Central memory CD8-positive, alpha-beta T cell (primary cell): ENCODE measurements at regions not wholly inside any gene's neighbourhood (a gene's known extent, or its start where the extent isn't known, plus 50 kb on each side); places are given as distances from the start of the nearest gene placed in this dataset.

Experiments used
- ATAC-seq: fragments of 150-1000 bp; cut with Tn5 transposase; replicated peaks from 2 replicates; pipeline ENCODE4 v1.10.0; 2022; ENCODE audit warnings: mild to moderate bottlenecking, moderate FRiP score, moderate number of reproducible peaks; ENCODE audit not compliant: poor library complexity, severe bottlenecking; ENCODE audit errors: extremely low read depth
- DNase-seq, 2 donors: peaks; one replicate each; pipeline ENCODE4 v3.0.0; 2021; ENCODE audit warnings: low spot score in 2 of 2
- H3K27ac Mint-ChIP-seq: one replicate; pipeline ENCODE4 v1.8.0; 2022; ENCODE audit warnings: low read depth, mild to moderate bottlenecking, moderate library complexity, mixed read lengths
- H3K27me3 Mint-ChIP-seq: one replicate; pipeline ENCODE4 v1.8.0; 2022; ENCODE audit warnings: mixed read lengths
- H3K36me3 Mint-ChIP-seq: one replicate; pipeline ENCODE4 v1.8.0; 2022; ENCODE audit warnings: mild to moderate bottlenecking, moderate library complexity, mixed read lengths; ENCODE audit not compliant: insufficient read depth
- H3K4me1 Mint-ChIP-seq: one replicate; pipeline ENCODE4 v1.8.0; 2022; ENCODE audit warnings: mixed read lengths
- H3K4me3 Mint-ChIP-seq: one replicate; pipeline ENCODE4 v1.8.0; 2022; ENCODE audit warnings: mild to moderate bottlenecking, moderate library complexity, mixed read lengths
- H3K9me3 Mint-ChIP-seq: one replicate; pipeline ENCODE4 v1.8.0; 2022; ENCODE audit warnings: mixed read lengths

DNA sequence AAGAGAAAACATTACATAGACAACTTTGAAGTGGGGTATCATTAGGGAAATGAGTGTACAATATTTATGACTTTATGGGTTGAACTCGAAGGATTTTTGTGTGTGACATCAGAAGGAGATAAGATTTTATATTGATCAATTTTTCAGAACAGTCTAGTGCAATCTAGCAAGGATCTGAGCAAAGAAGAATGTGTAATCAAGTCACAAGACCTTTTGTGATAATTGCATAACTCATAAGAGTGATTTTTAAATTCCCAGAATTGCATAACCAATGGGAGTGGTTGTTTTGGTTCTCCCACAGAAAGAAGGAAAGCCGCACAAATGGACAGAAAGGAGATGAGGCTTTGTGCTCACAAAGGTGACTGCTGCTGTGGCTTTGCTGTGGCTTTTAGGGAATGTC lies 441.8 kb upstream of the FLRT2 start:
- DNase-seq: no peak
- H3K9me3 Mint-ChIP-seq: peaks cover 10% of the 10 kb centered on the region

DNA sequence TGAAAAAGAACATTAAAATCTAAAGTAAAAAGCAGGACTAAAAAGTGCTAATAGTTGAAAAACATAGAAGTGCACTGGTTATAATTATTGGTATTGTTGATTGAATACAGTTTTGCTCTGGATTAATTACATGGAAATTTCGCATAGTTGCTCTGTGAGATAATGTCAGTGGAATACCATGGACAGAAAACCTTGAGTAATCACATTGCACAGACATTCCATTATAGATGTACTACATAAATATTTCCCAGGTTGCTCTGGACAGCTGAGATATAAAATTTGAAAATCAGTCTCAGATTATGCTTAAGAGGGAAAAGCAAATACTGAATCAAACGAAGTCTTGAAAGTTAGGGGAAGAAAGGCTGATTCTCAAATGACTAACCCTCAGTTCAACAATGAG lies 439.3 kb upstream of the FLRT2 start:
- Mint-ChIP-seq H3K27me3 (no peaks in the 10 kb centered on the region), H3K27ac (no peak overlapping the region), H3K4me1 (no peaks in the 10 kb centered on the region), H3K9me3 (peaks cover 10% of the 10 kb centered on the region), H3K36me3 (no peaks in the 10 kb centered on the region), H3K4me3 (no peak overlapping the region)
- no peak for DNase-seq
- ATAC-seq: no peak

More for the DNA sequence above, 441.8 kb upstream of the FLRT2 start:
- no peaks in the 10 kb centered on the region for H3K36me3 Mint-ChIP-seq
- H3K27me3 Mint-ChIP-seq: no peaks in the 10 kb centered on the region
- no peak overlapping the region for H3K27ac Mint-ChIP-seq
- no peak for ATAC-seq
- H3K4me3 Mint-ChIP-seq: no peak overlapping the region
- H3K4me1 Mint-ChIP-seq: no peaks in the 10 kb centered on the region

DNA sequence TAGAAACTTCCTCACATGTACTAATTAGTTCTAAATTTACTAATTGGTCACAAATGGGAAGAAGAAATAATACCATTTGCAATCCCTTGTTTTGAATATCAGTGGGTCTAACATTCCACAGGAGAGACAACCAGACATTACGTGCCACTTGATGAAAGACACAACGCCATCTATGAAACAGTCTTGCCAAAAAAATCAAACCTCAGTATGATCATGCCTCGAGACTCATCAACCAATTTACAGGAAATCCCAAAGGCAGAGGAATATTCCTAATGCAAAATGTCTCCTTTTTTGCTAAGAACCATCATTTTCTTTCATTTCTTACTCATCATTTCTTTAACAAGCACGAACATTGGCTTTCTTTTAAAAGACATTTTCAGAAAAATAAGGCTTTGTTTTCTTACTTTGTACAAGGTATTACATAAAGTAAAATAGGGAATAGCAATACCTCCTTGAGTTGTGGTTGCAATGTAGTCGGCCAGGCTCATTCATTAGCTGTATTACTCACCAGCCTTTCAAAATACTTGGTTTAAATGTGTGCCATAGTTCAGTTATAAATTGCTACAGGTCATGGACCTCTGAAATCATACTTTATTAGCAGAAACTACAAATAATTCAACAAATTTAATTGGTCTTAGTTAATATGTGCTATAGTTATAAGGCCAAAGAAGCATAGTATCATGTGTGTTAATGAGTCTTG lies 436.2 kb upstream of the FLRT2 start:
- ATAC-seq (no peak), DNase-seq (no peak)
- H3K27ac Mint-ChIP-seq: no peak overlapping the region
- H3K4me3 Mint-ChIP-seq: no peak overlapping the region
- H3K27me3 Mint-ChIP-seq: no peaks in the 10 kb centered on the region
- no peaks in the 10 kb centered on the region for H3K9me3 Mint-ChIP-seq
- H3K4me1 Mint-ChIP-seq: no peaks in the 10 kb centered on the region
- H3K36me3 Mint-ChIP-seq: no peaks in the 10 kb centered on the region

DNA sequence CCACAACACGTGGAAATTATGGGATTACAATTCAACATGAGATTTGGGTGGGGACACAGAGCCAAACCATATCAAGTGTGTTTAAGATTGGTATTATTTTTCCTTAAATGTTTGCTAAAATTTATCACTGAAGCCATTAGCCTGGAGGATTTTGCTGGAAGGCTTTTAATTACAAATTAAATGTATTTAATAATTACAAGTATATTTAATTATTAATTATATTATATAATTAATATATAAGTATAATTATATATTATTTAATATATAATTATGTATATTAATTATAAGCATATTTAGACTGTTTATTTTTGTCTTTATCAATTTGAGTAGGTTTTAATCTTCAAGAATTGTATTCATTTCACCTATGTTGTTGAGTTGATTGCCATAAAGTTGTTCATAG lies 427.4 kb upstream of the FLRT2 start:
- Mint-ChIP-seq H3K4me3 (no peak overlapping the region), H3K9me3 (peaks cover 8% of the 10 kb centered on the region), H3K27ac (no peak overlapping the region), H3K36me3 (no peaks in the 10 kb centered on the region), H3K27me3 (no peaks in the 10 kb centered on the region), H3K4me1 (no peaks in the 10 kb centered on the region)
- DNase-seq (no peak), ATAC-seq (no peak)

DNA sequence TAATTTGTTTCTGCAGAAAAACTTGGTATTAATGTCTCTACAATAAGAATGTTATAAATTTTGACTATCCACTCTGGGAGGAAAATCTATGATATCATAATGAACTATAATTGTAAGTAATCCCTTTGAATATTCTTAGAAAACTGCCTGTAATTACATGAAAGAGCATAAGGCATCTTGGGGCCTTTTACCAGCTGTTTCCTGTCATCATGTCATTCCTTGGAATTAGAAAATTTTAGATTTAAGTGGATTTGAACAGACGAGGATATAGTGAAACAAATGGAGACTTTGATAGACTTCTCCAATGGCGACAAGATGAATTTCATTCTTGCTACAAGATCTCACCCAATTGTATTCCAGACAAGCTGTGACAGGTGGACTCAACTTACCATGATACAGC lies 423.4 kb upstream of the FLRT2 start:
- Mint-ChIP-seq H3K4me3 (no peak overlapping the region), H3K27me3 (no peaks in the 10 kb centered on the region)
- ATAC-seq: no peak

DNA sequence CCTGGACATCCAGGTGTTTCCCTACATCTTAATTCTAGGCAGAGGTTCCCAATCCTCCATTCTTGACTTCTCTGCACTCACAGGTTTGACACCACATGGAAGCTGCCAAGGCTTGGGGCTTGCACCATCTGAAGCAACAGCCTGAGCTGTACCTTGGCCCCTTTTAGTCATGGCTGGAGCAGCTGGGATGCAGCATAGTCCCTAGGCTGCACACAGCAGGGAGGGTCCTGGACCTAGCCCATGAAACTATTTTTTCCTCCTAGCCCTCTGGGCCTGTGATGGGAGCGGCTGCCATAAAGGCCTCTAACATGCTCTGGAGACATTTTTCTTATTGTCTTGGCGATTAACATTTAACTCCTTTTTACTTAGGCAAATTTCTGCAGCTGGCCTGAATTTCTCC lies 417.2 kb upstream of the FLRT2 start:
- ATAC-seq: no peak
- no peak overlapping the region for H3K4me3 Mint-ChIP-seq

More for the DNA sequence above, 423.4 kb upstream of the FLRT2 start:
- no peaks in the 10 kb centered on the region for H3K36me3 Mint-ChIP-seq
- DNase-seq: no peak
- peaks cover 17% of the 10 kb centered on the region for H3K9me3 Mint-ChIP-seq
- H3K27ac Mint-ChIP-seq: no peak overlapping the region
- H3K4me1 Mint-ChIP-seq: no peaks in the 10 kb centered on the region

DNA sequence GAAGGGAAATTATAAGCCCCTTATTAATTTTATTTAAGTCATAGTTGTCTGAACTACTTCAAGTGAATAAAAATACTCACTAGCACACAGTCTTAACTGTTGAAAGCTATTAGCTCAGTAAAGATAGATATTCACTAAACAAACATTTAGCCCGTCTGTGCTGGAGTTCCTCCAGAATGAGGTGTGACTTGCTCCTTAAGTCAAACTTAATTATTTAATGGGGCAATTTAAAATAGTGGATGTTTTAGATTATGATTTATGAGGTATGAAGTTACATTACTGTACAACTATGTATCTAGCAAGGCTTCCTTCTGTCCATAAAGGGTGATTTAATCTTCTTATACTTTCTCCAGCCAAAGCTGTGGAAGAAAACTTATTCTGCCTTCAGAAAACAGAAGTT lies 414.0 kb upstream of the FLRT2 start:
- H3K4me1 Mint-ChIP-seq: no peaks in the 10 kb centered on the region
- H3K36me3 Mint-ChIP-seq: no peaks in the 10 kb centered on the region

More for the DNA sequence above, 417.2 kb upstream of the FLRT2 start:
- no peaks in the 10 kb centered on the region for H3K27me3 Mint-ChIP-seq
- H3K36me3 Mint-ChIP-seq: no peaks in the 10 kb centered on the region
- peaks cover 35% of the 10 kb centered on the region for H3K9me3 Mint-ChIP-seq
- H3K27ac Mint-ChIP-seq: no peak overlapping the region
- DNase-seq: no peak
- H3K4me1 Mint-ChIP-seq: no peaks in the 10 kb centered on the region

DNA sequence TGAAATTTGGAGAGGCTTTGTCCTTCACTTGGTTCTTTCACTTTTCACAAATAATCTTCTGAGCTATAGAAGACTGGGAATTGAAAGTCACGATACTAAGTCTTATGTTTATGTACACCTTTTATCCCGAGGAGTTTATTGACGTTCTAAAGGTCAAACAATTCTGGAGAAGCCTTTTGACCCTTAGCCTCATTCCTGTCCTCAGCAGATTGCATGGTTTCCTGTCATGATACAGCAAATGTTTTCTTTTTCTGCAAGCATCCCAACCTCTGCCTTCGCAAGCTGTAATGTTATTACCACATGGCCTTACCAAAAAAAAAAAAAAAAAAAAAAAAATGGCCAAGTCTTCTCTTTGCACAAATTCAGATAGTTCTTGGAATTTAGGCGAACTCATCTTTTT lies 411.7 kb upstream of the FLRT2 start:
- no peak overlapping the region for H3K27ac Mint-ChIP-seq
- no peaks in the 10 kb centered on the region for H3K36me3 Mint-ChIP-seq
- H3K4me1 Mint-ChIP-seq: no peaks in the 10 kb centered on the region
- no peak overlapping the region for H3K4me3 Mint-ChIP-seq
- no peak for DNase-seq
- no peak for ATAC-seq
- H3K27me3 Mint-ChIP-seq: no peaks in the 10 kb centered on the region
- peaks cover 27% of the 10 kb centered on the region for H3K9me3 Mint-ChIP-seq

More for the DNA sequence above, 414.0 kb upstream of the FLRT2 start:
- DNase-seq (no peak), ATAC-seq (no peak)
- no peak overlapping the region for H3K27ac Mint-ChIP-seq
- H3K9me3 Mint-ChIP-seq: peaks cover 35% of the 10 kb centered on the region
- H3K27me3 Mint-ChIP-seq: no peaks in the 10 kb centered on the region
- no peak overlapping the region for H3K4me3 Mint-ChIP-seq

DNA sequence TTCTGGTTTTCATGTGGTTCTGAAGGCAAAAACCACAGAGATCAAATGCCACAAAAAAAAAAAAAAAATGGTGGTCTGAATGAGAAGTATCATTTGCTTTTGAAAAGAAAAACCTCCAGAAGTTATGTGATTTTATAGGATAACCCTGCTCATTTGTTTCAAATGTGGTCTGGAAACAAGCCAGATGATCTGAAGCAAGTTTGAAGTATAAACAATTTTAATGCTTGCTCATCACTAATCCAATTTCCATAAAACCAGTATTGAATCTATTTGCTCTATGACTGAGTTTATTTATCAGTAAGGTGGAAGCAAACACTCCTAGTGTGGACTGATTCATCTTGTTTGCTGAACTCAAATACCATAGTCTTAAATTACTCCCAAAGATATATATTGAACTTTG lies 407.3 kb upstream of the FLRT2 start:
- Mint-ChIP-seq H3K36me3 (no peaks in the 10 kb centered on the region), H3K27ac (no peak overlapping the region), H3K4me1 (no peaks in the 10 kb centered on the region), H3K9me3 (peaks cover 20% of the 10 kb centered on the region), H3K4me3 (no peak overlapping the region), H3K27me3 (no peaks in the 10 kb centered on the region)
- no peak for ATAC-seq
- DNase-seq: no peak

DNA sequence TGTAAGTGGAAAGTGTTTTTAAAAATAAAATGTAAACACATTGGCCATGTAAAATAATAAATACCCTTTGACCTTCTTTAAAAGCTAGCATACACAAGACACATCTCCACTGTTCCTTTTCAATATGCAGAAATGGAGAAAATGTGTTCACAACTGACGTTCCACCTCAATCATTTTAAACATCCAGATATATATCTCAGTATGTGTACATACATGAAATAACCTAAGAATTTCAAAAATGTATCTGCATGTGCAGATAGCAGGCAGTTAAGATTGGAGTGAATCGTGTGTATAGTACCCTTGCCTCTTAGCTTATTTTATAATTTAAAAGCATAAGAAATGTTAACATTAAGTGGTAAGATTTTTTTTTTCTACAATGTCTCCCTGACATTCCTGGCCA lies 406.2 kb upstream of the FLRT2 start:
- Mint-ChIP-seq H3K9me3 (peaks cover 20% of the 10 kb centered on the region), H3K4me3 (no peak overlapping the region), H3K27me3 (no peaks in the 10 kb centered on the region), H3K4me1 (no peaks in the 10 kb centered on the region), H3K27ac (no peak overlapping the region), H3K36me3 (no peaks in the 10 kb centered on the region)
- no peak for ATAC-seq
- DNase-seq: no peak

DNA sequence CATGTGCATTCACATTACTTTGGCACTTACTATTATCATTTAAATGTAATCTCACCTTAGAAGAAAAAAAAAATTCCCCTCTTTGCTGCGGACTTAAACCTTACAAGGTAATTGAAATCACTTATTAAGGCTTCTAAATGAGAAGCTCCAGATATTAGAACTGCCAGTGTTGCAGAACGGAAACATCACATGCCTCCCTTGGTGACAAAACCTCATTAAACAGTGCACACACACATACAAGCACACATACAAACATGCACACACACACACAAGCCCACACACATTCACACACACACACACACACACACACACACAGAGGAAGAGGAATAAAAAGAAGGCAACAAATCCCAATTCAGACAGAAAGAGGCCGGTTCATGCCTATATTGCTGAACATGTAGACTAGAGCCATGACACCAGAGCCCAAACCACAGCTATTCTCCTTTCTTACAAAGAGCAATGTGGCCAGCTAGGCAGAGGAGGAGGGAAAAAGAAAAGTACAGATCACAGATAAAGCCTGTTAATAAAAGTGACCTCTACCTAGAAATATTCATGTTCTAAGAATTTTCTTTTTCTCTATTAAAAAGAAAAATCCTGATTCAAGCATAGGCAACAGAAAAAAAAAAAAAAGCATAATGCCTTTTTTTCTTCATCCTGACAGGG lies 405.2 kb upstream of the FLRT2 start:
- no peaks in the 10 kb centered on the region for H3K4me1 Mint-ChIP-seq

DNA sequence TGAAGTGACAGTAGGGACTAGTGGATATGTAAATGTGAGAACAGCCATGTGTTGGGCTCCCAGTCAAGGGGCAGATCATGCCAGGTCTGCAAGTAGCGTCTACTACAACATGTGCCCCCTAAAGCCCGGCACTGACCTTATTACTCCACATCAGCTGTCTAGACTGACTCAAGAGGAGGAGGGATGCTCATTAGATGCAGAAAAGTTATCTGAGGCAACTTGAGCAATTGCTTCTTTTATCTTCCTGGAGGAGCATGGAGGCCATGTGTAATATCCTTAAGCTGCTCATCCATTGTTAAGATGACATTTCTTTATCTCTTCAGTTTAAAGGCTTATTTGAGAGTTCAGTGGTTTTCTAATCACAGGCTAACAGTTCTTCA lies 404.7 kb upstream of the FLRT2 start:
- no peak overlapping the region for H3K27ac Mint-ChIP-seq
- H3K27me3 Mint-ChIP-seq: no peaks in the 10 kb centered on the region
- peaks cover 14% of the 10 kb centered on the region for H3K9me3 Mint-ChIP-seq
- H3K36me3 Mint-ChIP-seq: no peaks in the 10 kb centered on the region
- ATAC-seq (no peak), DNase-seq (no peak)
- no peak overlapping the region for H3K4me3 Mint-ChIP-seq
- H3K4me1 Mint-ChIP-seq: no peaks in the 10 kb centered on the region

More for the DNA sequence above, 405.2 kb upstream of the FLRT2 start:
- Mint-ChIP-seq H3K9me3 (peaks cover 16% of the 10 kb centered on the region), H3K4me3 (no peak overlapping the region), H3K27ac (no peak overlapping the region), H3K27me3 (no peaks in the 10 kb centered on the region), H3K36me3 (no peaks in the 10 kb centered on the region)
- DNase-seq (no peak), ATAC-seq (no peak)

DNA sequence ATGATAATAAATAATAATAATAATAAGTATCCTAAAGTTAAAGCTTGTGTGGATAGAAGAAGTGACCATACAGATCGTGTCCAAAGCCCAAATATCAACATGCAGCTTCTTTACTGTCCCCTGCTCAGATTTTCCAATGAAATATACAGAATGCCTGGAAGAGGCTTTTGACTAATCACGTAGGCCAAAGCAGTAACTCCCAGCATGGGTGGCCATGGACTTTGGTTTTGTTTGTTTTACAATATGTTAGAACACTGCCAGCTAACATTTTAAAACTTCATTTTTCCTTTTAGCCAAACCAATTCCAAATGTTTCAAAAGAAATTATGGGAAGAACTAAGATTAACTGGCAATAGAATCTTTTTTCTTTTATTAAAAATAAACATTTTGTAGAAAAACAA lies 400.0 kb upstream of the FLRT2 start:
- H3K4me1 Mint-ChIP-seq: no peaks in the 10 kb centered on the region

More for the DNA sequence above, 400.0 kb upstream of the FLRT2 start:
- DNase-seq (no peak), ATAC-seq (no peak)
- H3K27me3 Mint-ChIP-seq: no peaks in the 10 kb centered on the region
- no peak overlapping the region for H3K27ac Mint-ChIP-seq
- no peak overlapping the region for H3K4me3 Mint-ChIP-seq
- H3K36me3 Mint-ChIP-seq: no peaks in the 10 kb centered on the region
- H3K9me3 Mint-ChIP-seq: peaks cover 13% of the 10 kb centered on the region
